ENCODE measurements at regions not wholly inside any gene's neighbourhood (a gene's known extent, or its start where the extent isn't known, plus 50 kb on each side); places are given as distances from the start of the nearest gene placed in this dataset.

DNA sequence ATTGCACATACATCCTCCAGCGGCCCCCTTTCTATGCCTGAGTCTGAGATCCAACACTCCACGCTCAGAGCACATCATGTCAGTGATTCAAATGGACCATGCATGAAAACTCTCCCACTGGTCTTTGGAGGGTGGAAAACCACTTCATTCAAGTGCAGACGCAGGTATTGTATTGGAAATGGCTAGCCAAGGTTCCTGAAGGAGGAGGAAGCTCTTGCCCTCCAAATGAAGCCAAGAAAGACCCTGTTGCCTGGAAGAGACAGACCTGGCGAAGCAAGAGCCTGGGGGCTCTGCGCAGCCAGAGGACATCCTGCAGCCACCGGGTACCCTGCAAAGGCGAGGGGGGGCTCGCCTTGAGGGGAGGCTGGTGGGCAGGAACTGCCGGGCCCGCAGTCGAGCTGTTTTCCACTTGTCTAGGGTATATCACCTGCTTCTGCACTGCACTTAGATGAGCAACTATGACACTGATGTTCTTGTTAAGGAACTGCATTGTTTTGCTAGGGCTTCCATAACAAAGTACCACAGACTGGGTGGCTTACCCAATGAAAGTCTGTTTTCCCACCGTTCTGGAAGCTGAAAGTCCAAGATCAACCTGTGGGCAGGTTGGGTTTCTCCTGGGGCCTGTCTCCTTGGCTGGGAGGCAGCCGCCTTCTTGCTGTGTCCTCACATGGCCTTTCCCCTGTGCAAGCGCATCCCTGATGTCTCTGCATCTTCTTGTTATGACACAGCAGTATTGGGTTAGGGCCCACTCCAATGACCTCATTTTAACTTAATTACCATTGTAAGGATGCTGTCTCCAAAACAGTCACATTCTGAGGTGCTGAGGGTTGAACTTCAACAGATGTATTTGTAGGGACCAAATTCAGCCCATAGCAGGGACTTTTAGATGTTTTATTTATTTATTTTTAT is 233.4 kb downstream of the ARHGAP12 start:
- Mint-ChIP-seq H3K9me3 (no peaks in the 10 kb centered on the region), H3K27me3 (ENCODE audit: low read depth in 2 of 2) (peaks cover 0 to 7% of the 10 kb centered on the region in 2 donors), H3K4me1 (no peaks in the 10 kb centered on the region), H3K4me3 (no peak overlapping the region), H3K27ac (no peak overlapping the region), H3K36me3 (no peaks in the 10 kb centered on the region)
- Histone ChIP-seq H3K27ac (ENCODE audit: low read length) (no peak overlapping the region), H3K36me3 (ENCODE audit: control insufficient read depth, insufficient read depth, low read length) (no peaks in the 10 kb centered on the region), H3K4me1 (ENCODE audit: control insufficient read depth, insufficient read depth, low read length) (no peaks in the 10 kb centered on the region), H3K9me3 (ENCODE audit: control insufficient read depth, insufficient read depth, low read length) (no peaks in the 10 kb centered on the region), H3K4me3 (ENCODE audit: low read length) (no peak overlapping the region), H3K27me3 (ENCODE audit: control insufficient read depth, insufficient read depth, low read length) (no peaks in the 10 kb centered on the region)
- ATAC-seq (no peak), DNase-seq (no peak)
- TF ChIP-seq, protein P1, sequence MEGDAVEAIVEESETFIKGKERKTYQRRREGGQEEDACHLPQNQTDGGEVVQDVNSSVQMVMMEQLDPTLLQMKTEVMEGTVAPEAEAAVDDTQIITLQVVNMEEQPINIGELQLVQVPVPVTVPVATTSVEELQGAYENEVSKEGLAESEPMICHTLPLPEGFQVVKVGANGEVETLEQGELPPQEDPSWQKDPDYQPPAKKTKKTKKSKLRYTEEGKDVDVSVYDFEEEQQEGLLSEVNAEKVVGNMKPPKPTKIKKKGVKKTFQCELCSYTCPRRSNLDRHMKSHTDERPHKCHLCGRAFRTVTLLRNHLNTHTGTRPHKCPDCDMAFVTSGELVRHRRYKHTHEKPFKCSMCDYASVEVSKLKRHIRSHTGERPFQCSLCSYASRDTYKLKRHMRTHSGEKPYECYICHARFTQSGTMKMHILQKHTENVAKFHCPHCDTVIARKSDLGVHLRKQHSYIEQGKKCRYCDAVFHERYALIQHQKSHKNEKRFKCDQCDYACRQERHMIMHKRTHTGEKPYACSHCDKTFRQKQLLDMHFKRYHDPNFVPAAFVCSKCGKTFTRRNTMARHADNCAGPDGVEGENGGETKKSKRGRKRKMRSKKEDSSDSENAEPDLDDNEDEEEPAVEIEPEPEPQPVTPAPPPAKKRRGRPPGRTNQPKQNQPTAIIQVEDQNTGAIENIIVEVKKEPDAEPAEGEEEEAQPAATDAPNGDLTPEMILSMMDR (IDR thresholded peaks at IDR 0.05): no peak
- intact Hi-C loops (cut with micrococcal nuclease): no loop called here
- 92% methylated on average over 14 of the region's 14 CpGs for WGBS (ENCODE audit: insufficient coverage)

DNA sequence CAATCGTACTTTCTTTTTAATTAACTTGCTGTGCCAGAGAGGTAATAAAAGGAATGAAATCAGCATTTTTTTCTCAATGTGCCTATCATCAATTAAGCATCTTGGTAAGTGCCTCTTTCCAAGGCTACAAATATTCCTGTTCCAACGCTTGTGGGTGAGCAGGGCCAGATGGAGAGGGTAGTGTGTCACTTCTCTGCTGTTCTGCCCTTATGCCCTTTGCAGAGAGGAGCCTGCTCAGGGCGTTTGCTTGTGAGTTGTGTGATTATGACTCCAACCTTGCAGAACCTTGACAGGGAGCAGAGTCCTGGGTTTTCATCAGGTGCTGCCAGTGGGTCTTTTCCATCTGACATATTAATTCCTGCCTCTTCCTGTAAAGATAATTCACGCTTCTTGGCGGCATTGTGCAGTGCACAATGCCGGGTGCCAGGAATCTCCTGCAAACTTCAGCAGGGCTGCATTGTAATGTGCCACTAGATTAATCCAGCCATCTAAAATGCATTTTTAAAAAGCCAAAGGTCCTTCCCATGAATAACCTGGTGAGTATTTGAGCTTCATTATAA is 234.4 kb downstream of the ARHGAP12 start:
- H3K4me3 ChIP-seq (ENCODE audit: low read length): no peak overlapping the region
- H3K27me3 ChIP-seq (ENCODE audit: control insufficient read depth, insufficient read depth, low read length): no peaks in the 10 kb centered on the region
- no peaks in the 10 kb centered on the region for H3K36me3 Mint-ChIP-seq
- H3K9me3 Mint-ChIP-seq: no peaks in the 10 kb centered on the region
- H3K4me1 ChIP-seq (ENCODE audit: control insufficient read depth, insufficient read depth, low read length): no peaks in the 10 kb centered on the region
- H3K9me3 ChIP-seq (ENCODE audit: control insufficient read depth, insufficient read depth, low read length): no peaks in the 10 kb centered on the region
- peaks cover 0 to 7% of the 10 kb centered on the region in 2 donors for H3K27me3 Mint-ChIP-seq (ENCODE audit: low read depth in 2 of 2)
- 90% methylated on average over 6 of the region's 6 CpGs for WGBS (ENCODE audit: insufficient coverage)
- H3K4me1 Mint-ChIP-seq: no peaks in the 10 kb centered on the region
- no peak overlapping the region for H3K4me3 Mint-ChIP-seq
- no peaks in the 10 kb centered on the region for H3K36me3 ChIP-seq (ENCODE audit: control insufficient read depth, insufficient read depth, low read length)
- intact Hi-C loops (cut with micrococcal nuclease): no loop called here
- DNase-seq (no peak), ATAC-seq (no peak)
- H3K27ac Mint-ChIP-seq: no peak overlapping the region
- TF ChIP-seq, protein P1 (IDR thresholded peaks at IDR 0.05): no peak
- no peak overlapping the region for H3K27ac ChIP-seq (ENCODE audit: low read length)

DNA sequence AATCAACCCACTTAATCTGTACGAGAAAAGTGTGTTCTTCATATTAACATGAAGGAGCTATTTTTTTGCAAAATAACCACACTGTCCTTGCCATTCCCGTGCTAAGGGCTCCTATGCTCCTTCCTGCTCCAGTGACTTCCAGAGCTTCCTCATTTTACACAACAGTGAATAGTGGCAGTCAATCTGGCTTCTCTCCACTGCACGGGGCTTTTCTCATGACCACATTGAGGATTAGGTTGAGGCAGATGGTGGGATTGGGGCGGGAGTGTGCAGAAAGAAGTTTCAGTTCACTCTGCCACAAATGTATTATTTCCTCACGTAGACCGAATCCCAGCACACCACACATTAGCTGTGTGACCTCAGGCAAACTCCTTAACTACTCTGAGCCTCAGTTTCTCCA is 235.1 kb downstream of the ARHGAP12 start:
- Histone ChIP-seq H3K36me3 (ENCODE audit: control insufficient read depth, insufficient read depth, low read length) (no peaks in the 10 kb centered on the region), H3K4me1 (ENCODE audit: control insufficient read depth, insufficient read depth, low read length) (no peaks in the 10 kb centered on the region), H3K27me3 (ENCODE audit: control insufficient read depth, insufficient read depth, low read length) (no peaks in the 10 kb centered on the region), H3K27ac (ENCODE audit: low read length) (no peak overlapping the region), H3K9me3 (ENCODE audit: control insufficient read depth, insufficient read depth, low read length) (no peaks in the 10 kb centered on the region), H3K4me3 (ENCODE audit: low read length) (no peak overlapping the region)
- Mint-ChIP-seq H3K4me3 (no peak overlapping the region), H3K27me3 (ENCODE audit: low read depth in 2 of 2) (peaks cover 0 to 7% of the 10 kb centered on the region in 2 donors), H3K36me3 (no peaks in the 10 kb centered on the region), H3K27ac (no peak overlapping the region), H3K4me1 (no peaks in the 10 kb centered on the region), H3K9me3 (no peaks in the 10 kb centered on the region)
- WGBS (ENCODE audit: insufficient coverage): 66% methylated on average over 4 of the region's 6 CpGs
- ATAC-seq (no peak), DNase-seq (no peak)
- intact Hi-C loops (cut with micrococcal nuclease): no loop called here
- TF ChIP-seq, protein P1 (IDR thresholded peaks at IDR 0.05): no peak
